Ammon's horn (tissue), 1 donor: ENCODE measurements at regions not wholly inside any gene's neighbourhood (a gene's known extent, or its start where the extent isn't known, plus 50 kb on each side); places are given as distances from the start of the nearest gene placed in this dataset.

Experiments used
- DNase-seq: peaks from one replicate; pipeline ENCODE4 v3.0.0-alpha.2; 2016; ENCODE audit warnings: low spot score

GRCh38 chr4:3668825-3669552 lies 97.2 kb upstream of the ADRA2C start:
- DNase-seq: no peak

- DNase-seq: no peak
These were observed 98.9 kb upstream of the ADRA2C start for GRCh38 chr4:3667258-3667657.

- DNase-seq: no peak
These were observed 99.9 kb upstream of the ADRA2C start for GRCh38 chr4:3666263-3666662.

- no peak for DNase-seq
These were observed 100.8 kb upstream of the ADRA2C start for GRCh38 chr4:3665360-3665891.

GRCh38 chr4:3663791-3664190 lies 102.4 kb upstream of the ADRA2C start:
- DNase-seq: no peak

GRCh38 chr4:3662516-3662915 lies 103.7 kb upstream of the ADRA2C start:
- DNase-seq: no peak

- no peak for DNase-seq
These were observed 104.2 kb upstream of the ADRA2C start for GRCh38 chr4:3661989-3662388.

- DNase-seq: no peak
These were observed 105.2 kb upstream of the ADRA2C start for GRCh38 chr4:3660928-3661515.

GRCh38 chr4:3660086-3660927 lies 105.9 kb upstream of the ADRA2C start:
- peak; percentile 66 for DNase-seq

GRCh38 chr4:3659131-3659530 lies 107.1 kb upstream of the ADRA2C start:
- no peak for DNase-seq

- no peak for DNase-seq
These were observed 107.7 kb upstream of the ADRA2C start for GRCh38 chr4:3658530-3658913.

- no peak for DNase-seq
These were observed 108.2 kb upstream of the ADRA2C start for GRCh38 chr4:3657902-3658529.

GRCh38 chr4:3656416-3657356 lies 109.5 kb upstream of the ADRA2C start:
- DNase-seq: no peak

- DNase-seq: no peak
These were observed 110.2 kb upstream of the ADRA2C start for GRCh38 chr4:3655963-3656362.

GRCh38 chr4:3655485-3655884 lies 110.7 kb upstream of the ADRA2C start:
- DNase-seq: no peak

GRCh38 chr4:3654036-3654807 lies 112.0 kb upstream of the ADRA2C start:
- DNase-seq: no peak

- no peak for DNase-seq
These were observed 113.6 kb upstream of the ADRA2C start for GRCh38 chr4:3652586-3652985.

- no peak for DNase-seq
These were observed 114.8 kb upstream of the ADRA2C start for GRCh38 chr4:3651267-3651845.

GRCh38 chr4:3649491-3649890 lies 116.7 kb upstream of the ADRA2C start:
- DNase-seq: no peak

- DNase-seq: no peak
These were observed 116.5 kb upstream of the LRPAP1 start for GRCh38 chr4:3648731-3649130.
